ENCODE measurements at regions not wholly inside any gene's neighbourhood (a gene's known extent, or its start where the extent isn't known, plus 50 kb on each side); places are given as distances from the start of the nearest gene placed in this dataset.
A peak's percentile ranks its signal among the peaks of the same experiment; 100 is the strongest.

DNA sequence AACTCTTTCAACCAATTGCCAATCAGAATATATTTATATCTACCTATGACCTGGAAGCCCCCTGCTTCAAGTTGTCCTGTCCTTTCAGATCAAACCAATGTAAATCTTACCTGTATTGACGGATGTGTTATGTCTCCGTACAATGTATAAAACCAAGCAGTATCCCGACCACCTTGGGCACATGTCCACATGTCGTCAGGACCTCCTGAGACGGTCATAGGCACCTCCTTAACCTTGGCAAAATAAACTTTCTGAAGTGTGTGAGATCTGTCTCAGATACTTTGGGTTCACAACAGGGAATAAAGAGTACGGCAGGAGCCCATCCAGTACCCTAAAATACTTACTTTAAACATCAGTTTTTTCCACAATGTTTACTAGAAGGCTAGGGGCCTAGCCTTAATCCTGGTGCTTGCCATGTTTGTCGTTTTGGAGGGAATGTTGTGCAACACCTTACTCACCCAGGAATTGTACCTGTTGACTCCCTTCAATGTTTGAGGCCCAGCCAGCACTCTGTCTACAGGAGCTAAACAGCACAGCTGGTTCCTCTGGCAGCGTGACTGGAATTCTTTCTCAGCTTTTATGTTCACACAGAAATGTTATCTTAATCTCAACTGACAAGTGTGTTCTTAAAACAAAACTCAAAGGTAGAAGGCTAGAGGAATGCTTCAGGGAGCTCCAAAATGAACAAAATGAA is 90.8 kb upstream of the USP25 start:
- TF ChIP-seq, protein P1, sequence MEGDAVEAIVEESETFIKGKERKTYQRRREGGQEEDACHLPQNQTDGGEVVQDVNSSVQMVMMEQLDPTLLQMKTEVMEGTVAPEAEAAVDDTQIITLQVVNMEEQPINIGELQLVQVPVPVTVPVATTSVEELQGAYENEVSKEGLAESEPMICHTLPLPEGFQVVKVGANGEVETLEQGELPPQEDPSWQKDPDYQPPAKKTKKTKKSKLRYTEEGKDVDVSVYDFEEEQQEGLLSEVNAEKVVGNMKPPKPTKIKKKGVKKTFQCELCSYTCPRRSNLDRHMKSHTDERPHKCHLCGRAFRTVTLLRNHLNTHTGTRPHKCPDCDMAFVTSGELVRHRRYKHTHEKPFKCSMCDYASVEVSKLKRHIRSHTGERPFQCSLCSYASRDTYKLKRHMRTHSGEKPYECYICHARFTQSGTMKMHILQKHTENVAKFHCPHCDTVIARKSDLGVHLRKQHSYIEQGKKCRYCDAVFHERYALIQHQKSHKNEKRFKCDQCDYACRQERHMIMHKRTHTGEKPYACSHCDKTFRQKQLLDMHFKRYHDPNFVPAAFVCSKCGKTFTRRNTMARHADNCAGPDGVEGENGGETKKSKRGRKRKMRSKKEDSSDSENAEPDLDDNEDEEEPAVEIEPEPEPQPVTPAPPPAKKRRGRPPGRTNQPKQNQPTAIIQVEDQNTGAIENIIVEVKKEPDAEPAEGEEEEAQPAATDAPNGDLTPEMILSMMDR (IDR thresholded peaks at IDR 0.05) = no peak
- no peak for TF ChIP-seq POLR2A (IDR thresholded peaks at IDR 0.05; ENCODE audit: low read depth)
- no peak for TF ChIP-seq EP300 (IDR thresholded peaks at IDR 0.05)
- TF ChIP-seq POLR2AphosphoS5 (IDR thresholded peaks at IDR 0.05) = peak in 1 of 2 donors; percentile 20

Data from esophagus muscularis mucosa (tissue), 4 donors.